ENCODE measurements at regions not wholly inside any gene's neighbourhood (a gene's known extent, or its start where the extent isn't known, plus 50 kb on each side); places are given as distances from the start of the nearest gene placed in this dataset.

GRCh38 chr20:48503166-48503815, 324.5 kb downstream of the PREX1 start:
- no peak for TF ChIP-seq CTCF (conservative IDR thresholded peaks at IDR 0.05)
- no peak for TF ChIP-seq EZH2 (IDR thresholded peaks at IDR 0.05; ENCODE audit: low read depth)
